ENCODE measurements at regions not wholly inside any gene's neighbourhood (a gene's known extent, or its start where the extent isn't known, plus 50 kb on each side); places are given as distances from the start of the nearest gene placed in this dataset.
A peak's percentile ranks its signal among the peaks of the same experiment; 100 is the strongest.

DNA sequence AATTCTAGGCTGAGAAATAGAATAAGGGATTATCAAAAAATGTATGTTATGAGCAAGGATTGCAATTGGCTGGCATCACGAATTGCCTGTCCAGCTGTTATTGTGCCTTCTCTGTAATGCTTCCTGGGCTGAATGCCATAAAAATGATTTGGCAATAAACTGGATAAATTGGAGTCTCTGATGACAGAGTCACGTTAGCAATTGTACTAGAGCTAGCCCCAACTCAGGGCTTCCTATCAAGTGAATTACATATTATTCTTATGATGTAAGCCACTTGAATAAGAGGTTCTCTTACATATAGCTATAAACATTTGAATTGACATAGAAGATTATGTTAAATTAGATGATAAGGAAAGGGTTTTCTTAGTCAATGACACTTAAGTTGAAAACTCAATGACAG, 607.5 kb upstream of the REG3G start:
- TF ChIP-seq, protein P1, sequence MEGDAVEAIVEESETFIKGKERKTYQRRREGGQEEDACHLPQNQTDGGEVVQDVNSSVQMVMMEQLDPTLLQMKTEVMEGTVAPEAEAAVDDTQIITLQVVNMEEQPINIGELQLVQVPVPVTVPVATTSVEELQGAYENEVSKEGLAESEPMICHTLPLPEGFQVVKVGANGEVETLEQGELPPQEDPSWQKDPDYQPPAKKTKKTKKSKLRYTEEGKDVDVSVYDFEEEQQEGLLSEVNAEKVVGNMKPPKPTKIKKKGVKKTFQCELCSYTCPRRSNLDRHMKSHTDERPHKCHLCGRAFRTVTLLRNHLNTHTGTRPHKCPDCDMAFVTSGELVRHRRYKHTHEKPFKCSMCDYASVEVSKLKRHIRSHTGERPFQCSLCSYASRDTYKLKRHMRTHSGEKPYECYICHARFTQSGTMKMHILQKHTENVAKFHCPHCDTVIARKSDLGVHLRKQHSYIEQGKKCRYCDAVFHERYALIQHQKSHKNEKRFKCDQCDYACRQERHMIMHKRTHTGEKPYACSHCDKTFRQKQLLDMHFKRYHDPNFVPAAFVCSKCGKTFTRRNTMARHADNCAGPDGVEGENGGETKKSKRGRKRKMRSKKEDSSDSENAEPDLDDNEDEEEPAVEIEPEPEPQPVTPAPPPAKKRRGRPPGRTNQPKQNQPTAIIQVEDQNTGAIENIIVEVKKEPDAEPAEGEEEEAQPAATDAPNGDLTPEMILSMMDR (IDR thresholded peaks at IDR 0.05): no peak

DNA sequence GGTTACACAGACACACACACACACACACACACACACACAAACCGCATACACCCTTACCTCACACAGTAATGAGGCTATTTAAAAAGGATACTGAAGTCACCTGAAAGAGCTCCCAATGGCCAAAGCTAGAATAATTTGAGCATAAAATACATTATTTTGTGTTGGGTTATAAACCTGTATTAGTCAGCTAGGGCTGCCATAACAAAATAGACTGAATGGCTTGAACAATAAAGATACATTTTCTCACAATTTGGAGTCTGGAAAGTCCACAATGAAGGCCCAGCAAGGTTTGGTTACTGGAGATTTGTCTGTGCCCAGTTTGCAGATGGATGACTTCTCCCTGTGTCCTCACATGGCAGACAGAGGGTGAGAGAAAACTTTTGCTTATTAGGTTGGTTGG, 605.4 kb upstream of the REG3G start:
- TF ChIP-seq, protein P1 (IDR thresholded peaks at IDR 0.05): no peak

DNA sequence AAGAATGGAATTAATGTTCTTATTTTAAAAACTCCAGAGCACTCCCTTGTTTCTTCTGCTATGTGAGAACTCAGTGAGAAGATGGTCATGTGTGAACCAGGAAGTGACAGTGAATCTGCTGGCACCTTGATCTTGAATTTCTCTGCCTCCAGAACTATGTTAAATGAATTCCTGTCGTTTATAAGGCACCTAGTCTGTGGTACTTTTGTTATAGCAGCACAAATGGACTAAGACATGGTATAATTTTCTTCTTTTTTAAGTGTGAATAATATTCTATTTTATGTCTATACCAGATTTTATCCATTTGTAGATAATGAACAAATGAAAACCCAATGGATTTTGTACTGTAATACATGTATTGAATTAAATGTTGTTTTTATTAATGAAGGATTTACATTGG, 601.9 kb upstream of the REG3G start:
- TF ChIP-seq, protein P1 (IDR thresholded peaks at IDR 0.05): no peak

DNA sequence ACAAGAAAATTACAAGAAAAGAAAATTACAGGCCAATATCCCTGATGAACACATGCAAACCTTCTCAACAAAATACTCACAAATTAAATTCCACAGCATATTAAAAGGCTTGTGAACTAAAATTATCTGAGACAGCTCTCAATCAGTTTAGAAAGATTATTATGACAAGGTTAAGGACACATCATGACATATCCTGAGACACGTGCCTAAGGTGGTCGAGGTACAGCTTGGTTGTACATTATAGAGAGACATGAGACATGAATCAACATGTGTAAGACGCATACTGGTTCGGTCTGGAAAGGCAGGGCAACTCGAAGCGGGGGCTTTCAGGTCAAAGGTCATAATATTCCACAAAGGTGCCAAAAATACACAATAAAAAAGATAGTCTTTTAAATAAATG, 598.3 kb upstream of the REG3G start:
- TF ChIP-seq, protein P1 (IDR thresholded peaks at IDR 0.05): no peak

DNA sequence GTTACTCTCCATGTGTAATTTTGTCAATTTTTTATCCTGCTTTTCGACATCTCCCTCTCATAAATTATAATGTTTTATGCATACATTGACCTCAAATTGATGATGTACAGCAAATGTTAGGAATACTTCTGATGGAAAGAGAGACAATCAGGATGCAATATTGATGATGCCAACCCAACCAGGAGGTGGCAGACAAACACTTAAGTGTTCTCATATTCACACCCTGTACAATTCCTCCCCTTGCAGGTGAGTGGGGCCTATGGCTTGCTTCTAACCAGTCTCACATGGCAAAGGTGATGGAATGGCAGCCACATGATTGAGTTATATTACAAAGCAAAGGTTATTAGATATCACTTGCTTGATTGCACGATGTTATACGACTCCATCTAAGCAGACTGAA, 594.3 kb upstream of the REG3G start:
- TF ChIP-seq, protein P1 (IDR thresholded peaks at IDR 0.05): peak; percentile 46; the same call in 1 of the 2 replicates

DNA sequence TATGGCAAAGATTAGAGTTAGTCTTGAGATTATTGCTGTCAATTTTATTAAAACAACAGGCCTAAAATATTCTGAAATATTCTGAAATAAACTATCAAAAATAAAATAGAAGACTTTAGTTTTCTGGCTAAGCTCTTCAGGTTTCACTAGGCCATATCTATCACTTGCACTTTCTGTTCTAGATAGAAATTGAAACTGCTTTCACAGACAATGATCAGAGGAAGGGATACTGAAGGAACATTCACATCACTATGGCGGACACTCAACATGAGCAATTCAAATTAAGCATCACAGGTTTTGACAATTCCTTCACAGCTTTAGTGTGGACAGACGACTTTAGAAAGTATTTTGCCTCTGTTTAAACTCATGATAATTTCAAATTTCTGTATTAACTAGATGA, 586.4 kb upstream of the REG3G start:
- TF ChIP-seq, protein P1 (IDR thresholded peaks at IDR 0.05): no peak

DNA sequence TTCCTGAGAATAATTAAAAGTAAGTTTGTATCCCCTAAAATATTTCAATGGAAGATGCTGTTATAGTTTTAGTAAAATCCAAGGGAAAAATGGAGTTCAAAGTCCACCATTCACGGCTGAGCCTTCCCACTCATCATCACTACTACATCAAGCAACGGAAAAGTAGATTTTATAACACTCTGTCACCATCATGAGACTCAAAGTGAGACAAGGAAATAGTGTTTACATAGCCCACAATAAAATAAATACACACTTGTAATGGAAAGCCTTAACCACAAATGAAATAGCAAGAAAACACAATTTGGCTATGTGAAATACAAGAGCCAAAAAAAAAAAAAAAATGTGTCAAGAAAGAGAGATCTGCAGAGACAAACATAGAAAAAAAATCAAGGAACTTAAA, 569.9 kb upstream of the REG3G start:
- TF ChIP-seq, protein P1 (IDR thresholded peaks at IDR 0.05): no peak

DNA sequence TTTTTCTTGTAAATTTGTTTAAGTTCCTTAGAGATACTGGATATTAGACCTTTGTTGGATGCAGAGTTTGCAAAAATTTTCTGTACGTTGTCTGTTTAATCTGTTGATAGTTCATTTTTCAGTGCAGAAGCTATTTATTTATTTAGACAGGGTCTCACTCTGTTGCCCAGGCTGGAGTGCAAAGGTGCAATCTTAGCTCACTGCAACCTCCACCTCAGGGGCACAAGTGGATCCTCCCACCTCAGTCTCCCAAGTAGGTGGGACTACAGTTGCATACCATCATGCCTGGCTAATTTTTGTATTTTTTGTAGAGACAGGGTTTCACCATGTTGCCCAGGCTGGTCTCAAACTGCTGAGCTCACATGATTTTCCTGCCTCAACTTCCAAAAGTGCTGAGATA, 568.2 kb upstream of the REG3G start:
- TF ChIP-seq, protein P1 (IDR thresholded peaks at IDR 0.05): no peak

Measured in LNCAP (cell line).